ENCODE measurements at regions not wholly inside any gene's neighbourhood (a gene's known extent, or its start where the extent isn't known, plus 50 kb on each side); places are given as distances from the start of the nearest gene placed in this dataset.

DNA sequence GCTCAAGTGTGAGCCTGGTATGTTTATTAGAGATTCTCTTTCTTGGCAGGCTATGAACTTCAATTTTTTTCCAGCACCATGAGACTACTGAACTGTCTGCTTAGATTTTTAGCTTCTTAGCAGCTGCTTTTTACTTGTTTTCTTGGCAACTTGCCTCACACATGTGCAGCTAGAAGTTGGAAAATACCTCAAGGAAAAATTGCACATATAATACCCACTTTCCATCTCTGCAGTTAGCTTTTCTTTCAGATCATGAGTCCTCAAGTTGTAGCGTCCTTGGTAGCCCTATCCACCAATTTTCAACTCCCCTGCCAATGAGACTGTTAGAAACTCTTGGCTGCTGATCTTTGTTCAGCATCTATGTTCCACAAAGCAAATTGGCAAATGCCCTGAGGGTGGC is 302.1 kb downstream of the HRH4 start:
- FAIRE-seq (no peak), DNase-seq (ENCODE audit: low read depth in 1 of 2, low spot score in 2 of 2) (no peak)
- Histone ChIP-seq H4K91ac (replicated peaks; ENCODE audit: insufficient read length, low read length) (no peak overlapping the region), H3K4me2 (ENCODE audit: insufficient read depth in 1 of 2, low read depth in 2 of 2, low read length in 2 of 2) (no peak overlapping the region), H2AFZ (ENCODE audit: low read length) (no peak overlapping the region), H3K4me1 (replicated peaks in 1 of 4; ENCODE audit: control insufficient read depth in 3 of 4, insufficient read depth in 4 of 4, low read length in 3 of 4) (no peaks in the 10 kb centered on the region), H2AK5ac (ENCODE audit: low read depth, low read length) (no peak overlapping the region), H2BK12ac (ENCODE audit: low read depth, low read length) (no peak overlapping the region), H3K23ac (ENCODE audit: insufficient read length) (no peak overlapping the region), H3K14ac (ENCODE audit: insufficient read length) (no peak overlapping the region), H3K56ac (replicated peaks; ENCODE audit: insufficient read length, low read depth, low read length) (no peak overlapping the region), H3K27ac (ENCODE audit: low read depth, low read length) (no peak overlapping the region), H3K36me3 (ENCODE audit: control insufficient read depth in 2 of 4, insufficient read depth in 4 of 4, low read length in 3 of 4) (no peaks in the 10 kb centered on the region), H3K27me3 (replicated peaks in 1 of 4; ENCODE audit: control insufficient read depth in 3 of 4, extremely low read depth in 1 of 4, insufficient read depth in 3 of 4, low read length in 3 of 4) (no peaks in the 10 kb centered on the region), H2BK5ac (ENCODE audit: low read depth, low read length) (no peak overlapping the region), H4K5ac (ENCODE audit: insufficient read length, low read depth, low read length) (no peak overlapping the region), H3K79me2 (ENCODE audit: control insufficient read depth in 1 of 2, insufficient read depth in 2 of 2, low read length in 2 of 2) (no peaks in the 10 kb centered on the region), H3K79me1 (ENCODE audit: low read depth, low read length) (no peaks in the 10 kb centered on the region), H3K4ac (replicated peaks; ENCODE audit: insufficient read length, low read depth, low read length) (no peak overlapping the region), H3K9me3 (ENCODE audit: insufficient read depth in 2 of 2, low read depth in 1 of 2, low read length in 1 of 2) (no peaks in the 10 kb centered on the region), H3K23me2 (ENCODE audit: low read depth, low read length) (no peaks in the 10 kb centered on the region), H2BK20ac (ENCODE audit: low read length) (no peak overlapping the region), H2BK120ac (replicated peaks; ENCODE audit: low read depth, low read length) (no peak overlapping the region), H2BK15ac (ENCODE audit: low read length) (no peak overlapping the region), H4K20me1 (replicated peaks in 1 of 2; ENCODE audit: control insufficient read depth in 1 of 2, insufficient read depth in 2 of 2, low read length in 2 of 2) (no peaks in the 10 kb centered on the region), H3K9ac (replicated peaks in 1 of 4; ENCODE audit: extremely low read depth in 1 of 4, low read depth in 3 of 4, low read length in 3 of 4) (no peak overlapping the region), H3K18ac (ENCODE audit: extremely low read depth, low read length) (no peak overlapping the region), H3K4me3 (ENCODE audit: extremely low read depth in 1 of 4, insufficient read depth in 2 of 4, low read depth in 3 of 4, low read length in 4 of 4) (no peak overlapping the region), H4K8ac (ENCODE audit: extremely low read depth, insufficient read depth, low read length) (no peak overlapping the region)
- WGBS, 2 experiments (ENCODE audit: extremely low coverage in 1 of 2, insufficient coverage in 1 of 2, insufficient read length in 1 of 2, insufficient replicate concordance in 2 of 2, low coverage in 1 of 2, low lambda C conversion rate in 2 of 2, missing lambda C conversion rate in 1 of 2): 78% methylated on average over 1 of the region's 1 CpG; no CpG with 5 or more reads in 1 of the 2 experiments
- POLR2A ChIA-PET (ENCODE audit: partially characterized antibody): no interaction called here
- CTCF ChIA-PET (ENCODE audit: partially characterized antibody): interaction anchor here (1.2 kb wide), 1 partner anchor 11 kb away, joined by 3 read pairs; no protein-coding TSS in a partner anchor
- no peak for TF ChIP-seq POU5F1 (IDR thresholded peaks at IDR 0.05; ENCODE audit: low read depth, low read length)
- TF ChIP-seq MAFK (IDR thresholded peaks at IDR 0.05; ENCODE audit: low read depth, low read length): no peak
- no peak for TF ChIP-seq RXRA (IDR thresholded peaks at IDR 0.05; ENCODE audit: insufficient read depth, low read depth, low read length)
- TF ChIP-seq CEBPB (IDR thresholded peaks at IDR 0.05; ENCODE audit: low read depth, low read length): no peak
- TF ChIP-seq TEAD4 (IDR thresholded peaks at IDR 0.05; ENCODE audit: low read depth, low read length): no peak
- TF ChIP-seq TAF7 (optimal IDR thresholded peaks at IDR 0.05; ENCODE audit: borderline replicate concordance, low read depth, low read length): no peak
- TF ChIP-seq, protein P1, sequence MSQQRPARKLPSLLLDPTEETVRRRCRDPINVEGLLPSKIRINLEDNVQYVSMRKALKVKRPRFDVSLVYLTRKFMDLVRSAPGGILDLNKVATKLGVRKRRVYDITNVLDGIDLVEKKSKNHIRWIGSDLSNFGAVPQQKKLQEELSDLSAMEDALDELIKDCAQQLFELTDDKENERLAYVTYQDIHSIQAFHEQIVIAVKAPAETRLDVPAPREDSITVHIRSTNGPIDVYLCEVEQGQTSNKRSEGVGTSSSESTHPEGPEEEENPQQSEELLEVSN (IDR thresholded peaks at IDR 0.05): no peak
- TF ChIP-seq KDM5A (IDR thresholded peaks at IDR 0.05; ENCODE audit: low read length): no peak
- TF ChIP-seq EGR1 (IDR thresholded peaks at IDR 0.05; ENCODE audit: borderline replicate concordance, low read depth, low read length): no peak
